ENCODE measurements at regions not wholly inside any gene's neighbourhood (a gene's known extent, or its start where the extent isn't known, plus 50 kb on each side); places are given as distances from the start of the nearest gene placed in this dataset.

GRCh38 chr2:53460937-53461336 is 306.7 kb upstream of the CHAC2 start:
- no peaks in the 10 kb centered on the region for H3K4me1 Mint-ChIP-seq
- peaks cover 7% of the 10 kb centered on the region for H3K27me3 Mint-ChIP-seq (ENCODE audit: low read depth, poor library complexity)
- DNase-seq: no peak
- H3K27ac Mint-ChIP-seq: no peak overlapping the region
- H3K9me3 Mint-ChIP-seq: no peaks in the 10 kb centered on the region
- no peak for TF ChIP-seq CTCF (IDR thresholded peaks at IDR 0.05)
- H3K36me3 Mint-ChIP-seq (ENCODE audit: low read depth): no peaks in the 10 kb centered on the region
- H3K4me3 Mint-ChIP-seq: no peak overlapping the region

GRCh38 chr2:53460347-53460746 is 307.3 kb upstream of the CHAC2 start:
- no peak overlapping the region for H3K27ac Mint-ChIP-seq
- peaks cover under 1% of the 10 kb centered on the region for H3K9me3 Mint-ChIP-seq
- H3K4me3 Mint-ChIP-seq: no peak overlapping the region
- no peak for DNase-seq
- TF ChIP-seq CTCF (IDR thresholded peaks at IDR 0.05): no peak
- H3K4me1 Mint-ChIP-seq: peaks cover under 1% of the 10 kb centered on the region
- no peaks in the 10 kb centered on the region for H3K36me3 Mint-ChIP-seq (ENCODE audit: low read depth)
- H3K27me3 Mint-ChIP-seq (ENCODE audit: low read depth, poor library complexity): peaks cover 8% of the 10 kb centered on the region

- no peak for DNase-seq
- H3K9me3 Mint-ChIP-seq: peaks cover 3% of the 10 kb centered on the region
- no peak for TF ChIP-seq CTCF (IDR thresholded peaks at IDR 0.05)
- no peak overlapping the region for H3K4me3 Mint-ChIP-seq
- H3K27me3 Mint-ChIP-seq (ENCODE audit: low read depth, poor library complexity): peaks cover 2% of the 10 kb centered on the region
- H3K27ac Mint-ChIP-seq: no peak overlapping the region
- peaks cover 39% of the 10 kb centered on the region for H3K4me1 Mint-ChIP-seq
- no peaks in the 10 kb centered on the region for H3K36me3 Mint-ChIP-seq (ENCODE audit: low read depth)
Observed at GRCh38 chr2:53455094-53455493, 312.5 kb upstream of the CHAC2 start.

- DNase-seq: peak; percentile 31
- H3K36me3 Mint-ChIP-seq (ENCODE audit: low read depth): no peaks in the 10 kb centered on the region
- peaks cover 3% of the 10 kb centered on the region for H3K9me3 Mint-ChIP-seq
- peaks cover 39% of the 10 kb centered on the region for H3K4me1 Mint-ChIP-seq
- H3K27me3 Mint-ChIP-seq (ENCODE audit: low read depth, poor library complexity): peaks cover 2% of the 10 kb centered on the region
- H3K4me3 Mint-ChIP-seq: peak overlapping the region; percentile 18
- H3K27ac Mint-ChIP-seq: peak overlapping the region; percentile 88
- TF ChIP-seq CTCF (IDR thresholded peaks at IDR 0.05): no peak
Observed at GRCh38 chr2:53452957-53453748, 314.5 kb upstream of the CHAC2 start.

GRCh38 chr2:53452400-53452799 is 315.2 kb upstream of the CHAC2 start:
- H3K36me3 Mint-ChIP-seq (ENCODE audit: low read depth): no peaks in the 10 kb centered on the region
- H3K27me3 Mint-ChIP-seq (ENCODE audit: low read depth, poor library complexity): peaks cover 2% of the 10 kb centered on the region
- H3K9me3 Mint-ChIP-seq: peaks cover 3% of the 10 kb centered on the region
- DNase-seq: no peak
- H3K27ac Mint-ChIP-seq: peak overlapping the region; percentile 88
- no peak overlapping the region for H3K4me3 Mint-ChIP-seq
- TF ChIP-seq CTCF (IDR thresholded peaks at IDR 0.05): no peak
- H3K4me1 Mint-ChIP-seq: peaks cover 39% of the 10 kb centered on the region

GRCh38 chr2:53450923-53451322 is 316.7 kb upstream of the CHAC2 start:
- TF ChIP-seq CTCF (IDR thresholded peaks at IDR 0.05): no peak
- no peak for DNase-seq
- no peak overlapping the region for H3K27ac Mint-ChIP-seq
- peaks cover 39% of the 10 kb centered on the region for H3K4me1 Mint-ChIP-seq
- peaks cover 3% of the 10 kb centered on the region for H3K9me3 Mint-ChIP-seq
- H3K36me3 Mint-ChIP-seq (ENCODE audit: low read depth): no peaks in the 10 kb centered on the region
- peaks cover 2% of the 10 kb centered on the region for H3K27me3 Mint-ChIP-seq (ENCODE audit: low read depth, poor library complexity)
- H3K4me3 Mint-ChIP-seq: no peak overlapping the region
